Naive thymus-derived CD8-positive, alpha-beta T cell (primary cell): ENCODE measurements at regions not wholly inside any gene's neighbourhood (a gene's known extent, or its start where the extent isn't known, plus 50 kb on each side); places are given as distances from the start of the nearest gene placed in this dataset.
A peak's percentile ranks its signal among the peaks of the same experiment; 100 is the strongest.
"Not testable (repeated sequence)": the region's sequence is repeated elsewhere in the genome, so short reads cannot be mapped to it uniquely, and the experiment has no call there.

Experiments
- ATAC-seq, 2 donors: fragments of 150-1000 bp; cut with Tn5 transposase in 1 of 2; sonication (Bioruptor Pico), chemical (Tn5 transposase) in 1 of 2; 1 replicate in 1 of 2; 2 replicates in 1 of 2; pipeline ENCODE4 v1.10.0; 2021; ENCODE audit warnings: mild to moderate bottlenecking in 2 of 2, moderate library complexity in 2 of 2
- POLR2A ChIA-PET: fragments of 350-600 bp; sonication (Branson Sonifier 250); formaldehyde crosslinking; loops from one replicate; lab custom pipeline; 2021; ENCODE audit warnings: antibody characterized with exemption; lab: Charles Lee
- DNase-seq, 10 donors: peaks; one replicate each; pipeline versions ENCODE4 v3.0.0 to v3.0.0-alpha.2; 2020 to 2022
- H3K27ac Mint-ChIP-seq, 10 donors: one replicate each; pipeline ENCODE4 v1.8.0; 2020 to 2022; ENCODE audit warnings: mild to moderate bottlenecking in 10 of 10, mixed read lengths in 10 of 10, moderate library complexity in 4 of 10, inconsistent platforms in 1 of 10
- H3K27me3 Mint-ChIP-seq, 5 donors: one replicate each; pipeline ENCODE4 v1.8.0; 2021 to 2022; ENCODE audit warnings: mixed read lengths in 5 of 5
- H3K36me3 Mint-ChIP-seq, 3 donors: one replicate each; pipeline ENCODE4 v1.8.0; 2020 to 2022; ENCODE audit warnings: mixed read lengths in 3 of 3, mild to moderate bottlenecking in 2 of 3, inconsistent platforms in 1 of 3
- H3K4me1 Mint-ChIP-seq, 4 donors: one replicate each; pipeline ENCODE4 v1.8.0; 2021 to 2022; ENCODE audit warnings: mixed read lengths in 4 of 4
- H3K4me3 Mint-ChIP-seq, 10 donors: one replicate each; pipeline ENCODE4 v1.8.0; 2020 to 2022; ENCODE audit warnings: mild to moderate bottlenecking in 10 of 10, mixed read lengths in 10 of 10, moderate library complexity in 6 of 10, inconsistent platforms in 1 of 10
- H3K9me3 Mint-ChIP-seq, 9 donors: one replicate each; pipeline ENCODE4 v1.8.0; 2020 to 2022; ENCODE audit warnings: mixed read lengths in 9 of 9, mild to moderate bottlenecking in 3 of 9, inconsistent platforms in 1 of 9, moderate library complexity in 1 of 9

DNA sequence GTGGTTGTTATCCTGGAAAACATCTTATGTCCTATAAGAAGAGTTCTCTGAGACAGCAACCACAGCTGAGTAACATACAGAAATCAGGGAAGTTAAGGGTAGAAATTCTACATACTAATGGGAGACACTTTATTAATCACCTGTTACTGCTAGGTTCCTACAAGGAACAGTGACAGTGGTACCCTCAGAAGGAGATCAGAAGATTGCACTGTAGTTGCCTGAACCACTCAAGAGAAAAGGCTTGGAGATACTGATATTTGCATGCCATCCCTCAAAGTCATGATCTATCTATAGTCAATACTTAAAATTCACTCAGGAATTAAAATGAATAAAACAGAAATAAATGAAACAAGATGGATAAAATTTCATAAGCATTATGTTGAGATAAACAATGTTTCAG, 136.0 kb downstream of the LMLN start:
- no peak for ATAC-seq
- Mint-ChIP-seq H3K36me3 (peaks cover 2 to 24% (median 12%) of the 10 kb centered on the region in 3 donors), H3K4me1 (peaks cover 3 to 6% (median 4%) of the 10 kb centered on the region in 4 donors), H3K4me3 (no peak overlapping the region), H3K9me3 (peaks cover 0 to 42% (median 18%) of the 10 kb centered on the region in 9 donors), H3K27ac (no peak overlapping the region), H3K27me3 (peaks cover 9 to 30% (median 21%) of the 10 kb centered on the region in 5 donors)
- POLR2A ChIA-PET, result no interaction called here
- DNase-seq, result no peak

DNA sequence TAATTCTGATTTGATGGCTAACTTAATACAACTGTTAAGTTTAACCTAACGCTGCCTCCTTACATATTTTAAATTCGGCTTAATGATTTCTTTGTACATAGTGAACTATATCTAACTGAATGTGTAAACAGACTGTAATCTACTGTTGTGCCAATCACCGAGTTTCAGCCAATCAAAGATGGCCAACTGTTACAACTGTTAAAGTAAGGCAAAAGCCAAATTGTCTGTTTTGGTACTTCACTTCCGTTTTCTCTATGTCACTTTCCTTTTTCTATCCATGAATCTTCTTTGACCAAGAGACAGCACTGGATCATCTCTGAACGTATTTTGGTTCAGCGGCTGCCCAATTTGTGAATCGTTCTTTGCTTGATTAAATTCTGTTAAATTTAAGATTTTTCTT, 137.0 kb downstream of the LMLN start:
- DNase-seq (no peak), ATAC-seq (no peak)
- peaks cover 2 to 24% (median 12%) of the 10 kb centered on the region in 3 donors for H3K36me3 Mint-ChIP-seq
- POLR2A ChIA-PET, result no interaction called here
- peak overlapping the region in 1 of 10 donors; percentile 31 for H3K27ac Mint-ChIP-seq
- peaks cover 9 to 30% (median 21%) of the 10 kb centered on the region in 5 donors for H3K27me3 Mint-ChIP-seq
- peaks cover 0 to 42% (median 18%) of the 10 kb centered on the region in 9 donors for H3K9me3 Mint-ChIP-seq
- H3K4me1 Mint-ChIP-seq, result peaks cover 3 to 6% (median 4%) of the 10 kb centered on the region in 4 donors
- no peak overlapping the region for H3K4me3 Mint-ChIP-seq

DNA sequence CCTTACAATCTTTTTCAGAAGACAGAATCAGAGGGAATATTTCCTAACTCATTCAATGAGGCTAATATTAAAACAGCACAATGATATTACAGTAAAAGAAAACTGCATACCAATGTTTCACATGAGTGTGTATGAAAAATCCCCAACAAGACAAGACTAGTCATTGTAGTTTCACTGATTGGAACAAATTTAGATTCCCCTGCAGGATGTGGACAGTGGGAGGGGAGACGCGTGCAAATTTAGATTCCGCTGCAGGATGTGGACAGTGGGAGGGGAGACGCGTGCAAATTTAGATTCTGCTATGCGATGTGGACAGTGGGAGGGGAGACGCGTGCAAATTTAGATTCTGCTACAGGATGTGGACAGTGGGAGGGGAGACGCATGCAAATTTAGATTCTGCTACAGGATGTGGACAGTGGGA, 138.7 kb downstream of the LMLN start:
- H3K27ac Mint-ChIP-seq, result peak overlapping the region in 9 of 10 donors; percentile 45 to 90 (median 79)
- POLR2A ChIA-PET, H3K4me1 Mint-ChIP-seq: not testable (repeated sequence)
- H3K27me3 Mint-ChIP-seq, result peaks cover 0 to 14% (median 8%) of the 10 kb centered on the region in 5 donors
- DNase-seq (peak in 5 of 10 donors; percentile 17 to 61 (median 32)), ATAC-seq (peak in 1 of 2 donors; percentile 61)
- H3K4me3 Mint-ChIP-seq, result peak overlapping the region in 8 of 10 donors; percentile 26 to 72 (median 51)
- H3K36me3 Mint-ChIP-seq, result peaks cover 2 to 14% (median 5%) of the 10 kb centered on the region in 3 donors
- peaks cover 0 to 41% (median 18%) of the 10 kb centered on the region in 9 donors for H3K9me3 Mint-ChIP-seq

GRCh38 chr3:198103070-198103469, 143.1 kb downstream of the LMLN start:
- H3K36me3 Mint-ChIP-seq, POLR2A ChIA-PET, ATAC-seq, H3K27me3 Mint-ChIP-seq: not testable (repeated sequence)
- peak overlapping the region in 6 of 10 donors; percentile 14 to 75 (median 62) for H3K4me3 Mint-ChIP-seq
- H3K27ac Mint-ChIP-seq, result peak overlapping the region in 7 of 10 donors; percentile 27 to 88 (median 75)
- peaks cover 8 to 18% (median 16%) of the 10 kb centered on the region in 4 donors for H3K4me1 Mint-ChIP-seq
- peaks cover 0 to 40% (median 18%) of the 10 kb centered on the region in 9 donors for H3K9me3 Mint-ChIP-seq
- DNase-seq, result peak in 4 of 10 donors; percentile 22 to 59 (median 55)

DNA sequence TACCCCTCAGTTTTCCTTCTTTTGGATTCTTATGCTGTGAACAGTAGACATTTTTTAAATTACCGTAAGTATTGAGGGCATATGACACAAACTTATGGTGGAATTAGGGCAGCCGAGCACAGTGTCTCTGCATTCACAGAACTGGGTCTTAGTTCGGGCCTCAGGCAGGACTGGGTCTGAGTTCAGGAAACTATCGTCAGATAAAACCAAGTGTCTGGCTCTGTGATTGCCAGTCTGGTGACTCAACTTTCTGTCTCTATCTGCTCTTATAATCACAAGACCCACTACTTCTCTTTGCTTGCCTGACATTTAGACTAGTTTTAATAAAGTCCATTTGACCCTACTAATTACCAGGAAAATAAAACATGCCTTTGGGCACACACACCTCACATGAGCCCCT, 146.2 kb downstream of the LMLN start:
- H3K27ac Mint-ChIP-seq, result peak overlapping the region in 8 of 10 donors; percentile 40 to 84 (median 66)
- no peak for DNase-seq
- peaks cover 0 to 13% (median 10%) of the 10 kb centered on the region in 5 donors for H3K27me3 Mint-ChIP-seq
- no peak for ATAC-seq
- H3K4me3 Mint-ChIP-seq, result peak overlapping the region in 9 of 10 donors; percentile 15 to 78 (median 44)
- peaks cover 3 to 4% (median 3%) of the 10 kb centered on the region in 3 donors for H3K36me3 Mint-ChIP-seq
- POLR2A ChIA-PET, result no interaction called here
- H3K4me1 Mint-ChIP-seq, result peaks cover 5 to 15% (median 12%) of the 10 kb centered on the region in 4 donors
- H3K9me3 Mint-ChIP-seq, result peaks cover 0 to 44% (median 14%) of the 10 kb centered on the region in 9 donors

DNA sequence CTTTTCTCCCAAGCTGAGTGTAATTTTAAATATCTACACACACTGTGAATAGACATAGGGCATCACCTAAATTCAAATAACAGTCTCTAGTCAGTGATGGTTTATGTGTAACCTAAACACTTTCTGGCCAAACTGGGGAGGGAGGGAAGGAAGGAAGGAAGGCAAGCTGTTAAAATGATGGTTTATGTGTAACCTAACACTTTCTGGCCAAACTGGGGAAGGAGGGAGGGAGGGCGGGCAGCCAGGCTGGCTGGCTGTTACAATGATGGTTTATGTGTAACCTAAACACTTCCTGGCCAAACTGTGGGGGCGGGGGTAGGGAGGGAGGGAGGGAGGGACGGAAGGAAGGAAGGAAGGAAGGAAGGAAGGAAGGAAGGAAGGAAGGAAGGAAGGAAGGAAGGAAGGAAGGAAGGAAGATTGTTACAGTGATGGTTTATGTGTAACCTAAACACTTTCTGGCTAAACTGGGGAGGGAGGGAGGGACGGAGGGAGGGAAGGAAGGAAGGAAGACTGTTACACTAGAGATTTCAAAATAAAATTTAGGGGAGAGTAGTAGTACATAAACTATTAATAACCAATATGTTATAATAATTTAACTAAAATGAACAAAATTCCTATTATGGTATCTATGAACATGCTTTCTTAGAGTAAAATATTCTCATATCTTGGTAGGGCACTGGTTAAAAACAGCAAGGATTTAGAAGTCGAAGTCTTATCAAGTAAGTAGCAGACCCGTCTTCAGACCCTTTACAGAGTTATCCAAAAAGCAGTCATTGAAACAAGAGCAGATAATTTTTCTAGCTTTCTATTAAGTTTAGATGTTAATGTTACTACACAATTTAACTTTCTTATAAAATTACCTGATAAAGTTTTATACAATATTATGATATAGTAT, 148.1 kb downstream of the LMLN start:
- no peak for ATAC-seq
- DNase-seq, result no peak
- Mint-ChIP-seq H3K9me3 (peaks cover 0 to 47% (median 17%) of the 10 kb centered on the region in 9 donors), H3K27me3 (peaks cover 6 to 26% (median 21%) of the 10 kb centered on the region in 5 donors), H3K36me3 (peaks cover 4 to 8% (median 7%) of the 10 kb centered on the region in 3 donors), H3K4me1 (peaks cover 4 to 18% (median 14%) of the 10 kb centered on the region in 4 donors), H3K27ac (no peak overlapping the region), H3K4me3 (no peak overlapping the region)
- POLR2A ChIA-PET, result no interaction called here

- peaks cover 19 to 44% (median 36%) of the 10 kb centered on the region in 5 donors for H3K27me3 Mint-ChIP-seq
- H3K36me3 Mint-ChIP-seq, result peaks cover 7 to 22% (median 14%) of the 10 kb centered on the region in 3 donors
- no peak overlapping the region for H3K4me3 Mint-ChIP-seq
- no peak for ATAC-seq
- peaks cover 5 to 25% (median 20%) of the 10 kb centered on the region in 4 donors for H3K4me1 Mint-ChIP-seq
- POLR2A ChIA-PET, result no interaction called here
- DNase-seq, result no peak
- peaks cover 0 to 59% (median 29%) of the 10 kb centered on the region in 9 donors for H3K9me3 Mint-ChIP-seq
- no peak overlapping the region for H3K27ac Mint-ChIP-seq
Measured at GRCh38 chr3:198109883-198110282, 149.9 kb downstream of the LMLN start.

- no peak for DNase-seq
- no peak overlapping the region for H3K4me3 Mint-ChIP-seq
- peaks cover 23 to 54% (median 46%) of the 10 kb centered on the region in 5 donors for H3K27me3 Mint-ChIP-seq
- POLR2A ChIA-PET, result no interaction called here
- no peak for ATAC-seq
- peaks cover 7 to 29% (median 13%) of the 10 kb centered on the region in 3 donors for H3K36me3 Mint-ChIP-seq
- H3K4me1 Mint-ChIP-seq, result peaks cover 3 to 16% (median 11%) of the 10 kb centered on the region in 4 donors
- peaks cover 0 to 56% (median 25%) of the 10 kb centered on the region in 9 donors for H3K9me3 Mint-ChIP-seq
- no peak overlapping the region for H3K27ac Mint-ChIP-seq
Measured at GRCh38 chr3:198112031-198112430, 152.0 kb downstream of the LMLN start.

- Mint-ChIP-seq H3K9me3 (peaks cover 0 to 48% (median 19%) of the 10 kb centered on the region in 9 donors), H3K27me3 (peaks cover 23 to 54% (median 46%) of the 10 kb centered on the region in 5 donors), H3K4me1 (peaks cover 3 to 12% (median 9%) of the 10 kb centered on the region in 4 donors), H3K27ac (peak overlapping the region in 2 of 10 donors; percentile 33 to 51), H3K36me3 (peaks cover 7 to 33% (median 13%) of the 10 kb centered on the region in 3 donors), H3K4me3 (peak overlapping the region; percentile 38 to 84 (median 68))
- POLR2A ChIA-PET, result no interaction called here
- DNase-seq (peak in 2 of 10 donors; percentile 6 to 10), ATAC-seq (peak; percentile 44 to 65)
Measured at GRCh38 chr3:198113206-198114053, 153.4 kb downstream of the LMLN start.

DNA sequence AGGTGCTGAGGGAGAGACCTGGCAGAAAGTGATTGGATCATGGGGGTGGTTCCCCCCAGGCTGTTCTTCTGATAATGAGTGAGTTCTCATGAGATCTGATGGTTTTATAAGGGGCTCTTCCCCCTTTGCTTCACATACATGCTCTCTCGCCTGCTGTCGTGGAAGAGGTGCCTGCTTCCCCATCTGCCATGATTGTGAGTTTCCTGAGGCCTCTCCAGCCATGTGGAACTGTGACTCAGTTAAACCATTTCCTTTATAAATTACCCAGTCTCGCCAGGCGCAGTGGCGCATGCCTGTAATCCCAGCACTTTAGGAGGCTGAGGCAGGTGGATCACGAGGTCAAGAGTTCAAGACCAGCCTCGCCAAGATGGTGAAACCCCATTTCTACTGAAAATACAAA, 154.5 kb downstream of the LMLN start:
- Mint-ChIP-seq H3K27me3 (peaks cover 23 to 54% (median 46%) of the 10 kb centered on the region in 5 donors), H3K9me3 (peaks cover 0 to 45% (median 19%) of the 10 kb centered on the region in 9 donors), H3K4me1 (peaks cover 3 to 12% (median 9%) of the 10 kb centered on the region in 4 donors), H3K36me3 (peaks cover 7 to 33% (median 13%) of the 10 kb centered on the region in 3 donors)
- H3K4me3 Mint-ChIP-seq, H3K27ac Mint-ChIP-seq, ATAC-seq, DNase-seq, POLR2A ChIA-PET: not testable (repeated sequence)

GRCh38 chr3:198122184-198122583, 162.2 kb downstream of the LMLN start:
- H3K4me3 Mint-ChIP-seq, H3K27me3 Mint-ChIP-seq, ATAC-seq, H3K27ac Mint-ChIP-seq, H3K4me1 Mint-ChIP-seq, H3K36me3 Mint-ChIP-seq, DNase-seq, H3K9me3 Mint-ChIP-seq, POLR2A ChIA-PET: not testable (repeated sequence)
